HG03066 (cell line): ENCODE measurements at regions not wholly inside any gene's neighbourhood (a gene's known extent, or its start where the extent isn't known, plus 50 kb on each side); places are given as distances from the start of the nearest gene placed in this dataset.
"Not testable (repeated sequence)": the region's sequence is repeated elsewhere in the genome, so short reads cannot be mapped to it uniquely, and the experiment has no call there.

Experiments used
- ATAC-seq: cut with Tn5 transposase; IDR thresholded peaks from one replicate; pipeline ENCODE4 v1.9.1; 2021; ENCODE audit warnings: low read depth; ENCODE audit not compliant: unreplicated experiment

DNA sequence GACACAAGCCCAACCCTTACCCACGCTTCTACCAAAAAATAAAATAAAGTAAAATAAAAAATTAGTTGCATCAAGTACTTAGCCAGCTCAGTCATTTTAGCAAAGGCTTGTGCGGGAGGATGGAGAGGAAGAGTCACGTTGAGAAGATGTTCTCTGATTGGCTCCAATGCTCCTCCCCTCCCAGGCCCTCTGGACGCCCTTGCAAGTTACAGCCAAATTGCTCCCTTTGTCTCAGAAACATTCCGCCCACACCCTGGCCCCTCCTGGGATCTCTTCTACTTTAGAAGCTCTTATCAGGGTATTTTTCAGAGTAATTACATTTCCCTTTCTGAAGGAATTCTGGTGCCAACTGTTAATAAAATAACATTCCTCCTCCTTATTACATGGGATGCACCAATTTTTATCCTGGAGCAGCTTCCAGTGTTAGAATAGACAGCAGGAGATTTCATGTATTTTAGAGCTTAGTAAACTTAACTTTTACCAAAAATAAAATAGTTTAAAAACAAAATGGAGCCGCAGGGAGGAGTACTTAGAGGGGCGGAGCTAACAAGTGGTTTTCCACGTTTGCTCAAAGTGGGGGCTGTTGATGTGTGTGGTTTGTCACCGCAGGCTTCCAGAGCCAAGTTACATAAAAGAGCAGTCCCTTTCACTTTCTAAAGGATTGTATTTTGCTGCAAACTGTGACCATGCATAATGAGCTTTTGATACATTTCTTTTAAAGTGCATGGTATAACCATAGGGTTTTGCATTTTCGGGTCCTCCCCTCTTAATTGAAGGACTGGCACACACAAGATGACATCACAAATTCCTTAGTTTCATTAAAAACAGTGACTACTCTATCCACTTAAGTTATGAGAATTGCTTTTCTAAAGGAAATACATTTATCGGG is 71.7 kb upstream of the RAP1B start:
- ATAC-seq, result no peak

GRCh38 chr12:68539615-68539952 is 71.1 kb upstream of the RAP1B start:
- ATAC-seq, result no peak

GRCh38 chr12:68540768-68541167 is 69.9 kb upstream of the RAP1B start:
- not testable (repeated sequence) for ATAC-seq

- ATAC-seq, result not testable (repeated sequence)
These were observed 63.4 kb upstream of the RAP1B start for GRCh38 chr12:68547318-68547717.

DNA sequence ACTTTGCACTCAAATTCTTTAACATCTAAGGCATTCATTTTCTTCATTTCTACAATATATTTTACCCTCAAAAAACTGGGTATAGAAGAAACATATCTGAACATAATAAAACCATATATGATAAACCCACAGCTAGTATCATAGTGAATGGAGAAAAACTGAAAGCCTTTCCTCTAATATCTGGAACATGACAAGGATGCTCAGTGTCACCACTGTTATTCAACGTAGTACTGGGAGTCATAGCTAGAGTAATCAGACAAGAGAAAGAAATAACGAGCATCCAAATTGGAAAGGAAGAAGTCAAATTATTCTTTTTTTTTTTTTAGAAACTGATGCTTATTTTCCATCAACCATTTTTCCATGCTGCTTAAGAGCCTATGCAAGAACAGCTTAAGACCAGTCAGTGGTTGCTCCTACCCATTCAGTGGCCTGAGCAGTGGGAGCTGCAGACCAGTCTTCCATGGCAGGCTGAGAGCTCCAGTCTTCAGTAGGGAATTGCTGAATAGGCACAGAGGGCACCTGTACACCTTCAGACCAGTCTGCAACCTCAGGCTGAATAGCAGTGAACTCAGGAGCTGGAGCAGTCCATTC is 58.0 kb upstream of the RAP1B start:
- not testable (repeated sequence) for ATAC-seq

- ATAC-seq, result no peak
These were observed 53.5 kb upstream of the RAP1B start for GRCh38 chr12:68557011-68557730.

- ATAC-seq, result no peak
These were observed 51.5 kb upstream of the RAP1B start for GRCh38 chr12:68559246-68559645.

- no peak for ATAC-seq
These were observed 50.5 kb upstream of the RAP1B start for GRCh38 chr12:68559984-68560850.

DNA sequence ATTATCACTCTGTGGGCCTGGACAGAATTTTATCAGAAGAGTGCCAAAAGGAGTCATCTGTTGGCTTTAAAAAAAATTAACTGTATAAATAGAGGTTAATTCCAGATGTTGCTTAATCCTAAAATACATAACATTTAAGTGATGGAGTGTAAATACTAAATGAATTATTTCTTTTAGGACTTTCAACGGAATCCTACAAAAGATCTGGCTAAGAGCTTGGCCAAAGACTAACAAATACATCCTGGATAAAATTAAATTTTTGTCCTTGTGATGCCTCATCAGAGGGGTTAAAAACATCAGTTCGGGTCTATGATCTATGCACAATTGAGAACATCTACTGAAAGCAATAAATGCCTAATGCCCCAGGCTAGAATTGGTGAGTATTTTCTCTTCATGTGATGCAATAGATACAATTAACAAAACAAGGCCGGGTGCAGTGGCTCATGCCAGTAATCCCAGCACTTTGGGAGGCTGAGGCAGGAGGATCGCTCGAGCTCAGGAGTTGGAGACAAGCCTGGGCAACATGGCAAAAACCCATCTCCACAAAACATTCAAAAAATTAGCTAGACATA is 49.8 kb upstream of the RAP1B start:
- no peak for ATAC-seq
